22Rv1 (cell line): ENCODE measurements at regions not wholly inside any gene's neighbourhood (a gene's known extent, or its start where the extent isn't known, plus 50 kb on each side); places are given as distances from the start of the nearest gene placed in this dataset.

Experiments used
- CTCF ChIP-seq: fragments of 450-650 bp; IDR thresholded peaks from 2 replicates; pipeline ENCODE4 v1.5.1; 2017; ENCODE audit warnings: mild to moderate bottlenecking
- ZFX ChIP-seq: fragments of 450-650 bp; IDR thresholded peaks from 2 replicates; pipeline ENCODE4 v1.6.1; 2017; ENCODE audit warnings: antibody characterized with exemption, borderline replicate concordance

GRCh38 chr11:11004069-11004468, 146.2 kb upstream of the ZBED5 start:
- TF ChIP-seq CTCF: no peak
- TF ChIP-seq ZFX: no peak
